ENCODE measurements at regions not wholly inside any gene's neighbourhood (a gene's known extent, or its start where the extent isn't known, plus 50 kb on each side); places are given as distances from the start of the nearest gene placed in this dataset.

GRCh38 chr1:102084771-102085535, 88.2 kb upstream of the OLFM3 start:
- DNase-seq (ENCODE audit: low read depth), result no peak
- TF ChIP-seq, protein P1, sequence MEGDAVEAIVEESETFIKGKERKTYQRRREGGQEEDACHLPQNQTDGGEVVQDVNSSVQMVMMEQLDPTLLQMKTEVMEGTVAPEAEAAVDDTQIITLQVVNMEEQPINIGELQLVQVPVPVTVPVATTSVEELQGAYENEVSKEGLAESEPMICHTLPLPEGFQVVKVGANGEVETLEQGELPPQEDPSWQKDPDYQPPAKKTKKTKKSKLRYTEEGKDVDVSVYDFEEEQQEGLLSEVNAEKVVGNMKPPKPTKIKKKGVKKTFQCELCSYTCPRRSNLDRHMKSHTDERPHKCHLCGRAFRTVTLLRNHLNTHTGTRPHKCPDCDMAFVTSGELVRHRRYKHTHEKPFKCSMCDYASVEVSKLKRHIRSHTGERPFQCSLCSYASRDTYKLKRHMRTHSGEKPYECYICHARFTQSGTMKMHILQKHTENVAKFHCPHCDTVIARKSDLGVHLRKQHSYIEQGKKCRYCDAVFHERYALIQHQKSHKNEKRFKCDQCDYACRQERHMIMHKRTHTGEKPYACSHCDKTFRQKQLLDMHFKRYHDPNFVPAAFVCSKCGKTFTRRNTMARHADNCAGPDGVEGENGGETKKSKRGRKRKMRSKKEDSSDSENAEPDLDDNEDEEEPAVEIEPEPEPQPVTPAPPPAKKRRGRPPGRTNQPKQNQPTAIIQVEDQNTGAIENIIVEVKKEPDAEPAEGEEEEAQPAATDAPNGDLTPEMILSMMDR (conservative IDR thresholded peaks at IDR 0.05; ENCODE audit: low read depth, low read length), result no peak
- H3K4me3 ChIP-seq (ENCODE audit: low read length), result no peak overlapping the region

- DNase-seq (ENCODE audit: low read depth), result no peak
- H3K4me3 ChIP-seq (ENCODE audit: low read length), result no peak overlapping the region
- TF ChIP-seq, protein P1 (conservative IDR thresholded peaks at IDR 0.05; ENCODE audit: low read depth, low read length), result no peak
These were observed 86.5 kb upstream of the OLFM3 start for GRCh38 chr1:102083192-102083591.

- no peak for DNase-seq (ENCODE audit: low read depth)
- H3K4me3 ChIP-seq (ENCODE audit: low read length), result no peak overlapping the region
- TF ChIP-seq, protein P1 (conservative IDR thresholded peaks at IDR 0.05; ENCODE audit: low read depth, low read length), result no peak
These were observed 78.1 kb upstream of the OLFM3 start for GRCh38 chr1:102074874-102075273.

- DNase-seq (ENCODE audit: low read depth), result no peak
- no peak overlapping the region for H3K4me3 ChIP-seq (ENCODE audit: low read length)
- TF ChIP-seq, protein P1 (conservative IDR thresholded peaks at IDR 0.05; ENCODE audit: low read depth, low read length), result no peak
These were observed 74.7 kb upstream of the OLFM3 start for GRCh38 chr1:102071451-102071850.

GRCh38 chr1:102050556-102050955, 53.8 kb upstream of the OLFM3 start:
- H3K4me3 ChIP-seq (ENCODE audit: low read length), result no peak overlapping the region
- TF ChIP-seq, protein P1 (conservative IDR thresholded peaks at IDR 0.05; ENCODE audit: low read depth, low read length), result no peak
- DNase-seq (ENCODE audit: low read depth), result no peak

- DNase-seq (ENCODE audit: low read depth), result no peak
- TF ChIP-seq, protein P1 (conservative IDR thresholded peaks at IDR 0.05; ENCODE audit: low read depth, low read length), result no peak
- no peak overlapping the region for H3K4me3 ChIP-seq (ENCODE audit: low read length)
These were observed 51.0 kb upstream of the OLFM3 start for GRCh38 chr1:102047724-102048123.

All from retinal pigment epithelial cell (primary cell).